Fibroblast of lung (primary cell): ENCODE measurements at regions not wholly inside any gene's neighbourhood (a gene's known extent, or its start where the extent isn't known, plus 50 kb on each side); places are given as distances from the start of the nearest gene placed in this dataset.

Experiments
- DNase-seq, 2 donors: peaks; one replicate each; pipeline versions ENCODE4 v3.0.0 to v3.0.0-alpha.2; 2010; ENCODE audit warnings: low read depth in 2 of 2
- H2AFZ ChIP-seq: 2 replicates; pipeline ENCODE4 v1.5.1; 2012; ENCODE audit warnings: low read length, control low read depth, inconsistent platforms
- H3K27ac ChIP-seq: 2 replicates; pipeline ENCODE4 v1.5.1; 2011; ENCODE audit warnings: low read length, control low read depth; ENCODE audit not compliant: insufficient read depth
- H3K27me3 ChIP-seq: 2 replicates; pipeline ENCODE4 v1.5.1; 2011; ENCODE audit warnings: mild to moderate bottlenecking, low read length; ENCODE audit not compliant: control insufficient read depth, insufficient read depth
- H3K36me3 ChIP-seq: 2 replicates; pipeline ENCODE4 v1.5.1; 2011; ENCODE audit warnings: low read length; ENCODE audit not compliant: control insufficient read depth, insufficient read depth
- H3K4me1 ChIP-seq: 2 replicates; pipeline ENCODE4 v1.5.1; 2011; ENCODE audit warnings: low read length; ENCODE audit not compliant: control insufficient read depth, insufficient read depth; ENCODE audit errors: extremely low read depth
- H3K4me2 ChIP-seq: 2 replicates; pipeline ENCODE4 v1.5.1; 2011; ENCODE audit warnings: low read length, control low read depth; ENCODE audit not compliant: insufficient read depth; ENCODE audit errors: extremely low read depth
- H3K4me3 ChIP-seq, 4 experiments: fragments of 200-600 bp in 1 of 4; sonication (generic) in 1 of 4; replicated peaks in 1 of 4; 2 replicates each; pipeline ENCODE4 v1.5.1; 2011 to 2016; ENCODE audit warnings: low read length in 4 of 4, low read depth in 3 of 4, mild to moderate bottlenecking in 3 of 4, control low read depth in 2 of 4, inconsistent platforms in 1 of 4, mixed read lengths in 1 of 4; ENCODE audit not compliant: insufficient read depth in 1 of 4; ENCODE audit errors: control extremely low read depth in 1 of 4
- H3K79me2 ChIP-seq: 2 replicates; pipeline ENCODE4 v1.5.1; 2012; ENCODE audit warnings: mild to moderate bottlenecking, low read length, inconsistent platforms; ENCODE audit not compliant: control insufficient read depth, insufficient read depth
- H3K9ac ChIP-seq: 2 replicates; pipeline ENCODE4 v1.5.1; 2011; ENCODE audit warnings: mild to moderate bottlenecking, low read length, control low read depth; ENCODE audit not compliant: insufficient read depth
- H3K9me3 ChIP-seq: 2 replicates; pipeline ENCODE4 v1.5.1; 2012; ENCODE audit warnings: low read depth, low read length; ENCODE audit not compliant: control insufficient read depth, insufficient read depth
- H4K20me1 ChIP-seq: 2 replicates; pipeline ENCODE4 v1.5.1; 2011; ENCODE audit warnings: low read length; ENCODE audit not compliant: control insufficient read depth, insufficient read depth; ENCODE audit errors: extremely low read depth
- CTCF ChIP-seq, 2 donors: IDR thresholded peaks in 1 of 2; conservative IDR thresholded peaks in 1 of 2; 1 replicate in 1 of 2; 2 replicates in 1 of 2; pipeline ENCODE4 v1.5.1; 2011 to 2012; ENCODE audit warnings: low read length in 2 of 2, control low read depth in 1 of 2, inconsistent platforms in 1 of 2, low read depth in 1 of 2, mild to moderate bottlenecking in 1 of 2
- EZH2 ChIP-seq: IDR thresholded peaks from 2 replicates; pipeline ENCODE4 v1.5.1; 2012; ENCODE audit warnings: low read length, control low read depth, mild to moderate bottlenecking; ENCODE audit errors: missing control alignments

DNA sequence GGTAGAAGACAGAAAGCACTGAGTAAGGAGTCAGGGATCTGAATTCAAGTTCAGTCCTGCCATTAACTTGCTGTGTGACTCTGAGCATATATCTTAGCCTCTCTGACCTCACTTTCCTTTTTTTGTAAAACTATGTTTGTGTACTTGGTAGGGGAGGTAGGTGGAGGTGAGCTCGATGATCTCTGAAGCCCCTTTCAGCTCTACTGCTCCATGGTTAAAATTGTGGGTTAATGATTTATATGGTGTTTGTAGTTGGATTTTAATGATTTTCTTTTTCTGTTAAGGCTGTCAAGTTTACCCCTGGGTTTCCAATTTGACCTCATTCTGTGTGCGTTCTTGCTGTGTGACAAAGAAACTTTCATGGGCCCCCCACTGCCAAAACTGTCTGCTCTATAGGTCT lies 124.1 kb downstream of the CD164 start:
- Histone ChIP-seq H3K4me1 (peaks cover 2% of the 10 kb centered on the region), H2AFZ (no peak overlapping the region), H3K9me3 (no peaks in the 10 kb centered on the region), H3K79me2 (no peaks in the 10 kb centered on the region), H3K4me3 (no peak overlapping the region), H3K36me3 (no peaks in the 10 kb centered on the region), H3K4me2 (no peak overlapping the region), H4K20me1 (no peaks in the 10 kb centered on the region), H3K27me3 (no peaks in the 10 kb centered on the region), H3K9ac (no peak overlapping the region), H3K27ac (no peak overlapping the region)
- DNase-seq = no peak
- TF ChIP-seq EZH2 = no peak
- TF ChIP-seq CTCF (conservative IDR thresholded peaks at IDR 0.05 in 1 of 2, IDR thresholded peaks at IDR 0.05 in 1 of 2; ENCODE audit: low read depth in 1 of 2, low read length in 2 of 2) = no peak

DNA sequence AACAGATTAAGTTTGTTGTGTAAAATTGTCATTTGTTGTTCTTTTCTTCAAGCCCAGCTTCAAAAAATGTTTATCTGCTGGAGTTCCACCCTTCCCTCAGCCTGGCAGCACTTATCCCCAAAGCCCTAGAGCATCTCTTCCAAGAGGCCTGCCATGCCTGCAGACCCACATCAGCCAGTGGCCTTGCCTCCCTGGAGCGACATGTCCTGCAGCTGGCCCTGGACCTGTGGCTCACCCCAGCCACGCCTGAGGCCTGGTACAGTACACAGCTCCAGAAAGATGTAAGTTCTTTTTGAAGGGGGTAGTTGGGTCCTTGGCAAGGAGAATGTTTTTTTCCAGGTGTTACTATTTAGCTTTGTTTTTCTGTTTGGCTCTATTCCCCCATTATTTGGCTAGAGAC lies 124.8 kb downstream of the CD164 start:
- H3K36me3 ChIP-seq = no peaks in the 10 kb centered on the region
- no peak overlapping the region for H2AFZ ChIP-seq
- H3K79me2 ChIP-seq = no peaks in the 10 kb centered on the region
- TF ChIP-seq CTCF (conservative IDR thresholded peaks at IDR 0.05 in 1 of 2, IDR thresholded peaks at IDR 0.05 in 1 of 2; ENCODE audit: low read depth in 1 of 2, low read length in 2 of 2) = no peak
- TF ChIP-seq EZH2 = no peak
- H4K20me1 ChIP-seq = no peaks in the 10 kb centered on the region
- H3K9ac ChIP-seq = no peak overlapping the region
- H3K27me3 ChIP-seq = no peaks in the 10 kb centered on the region
- DNase-seq = no peak
- peaks cover 2% of the 10 kb centered on the region for H3K4me1 ChIP-seq
- no peaks in the 10 kb centered on the region for H3K9me3 ChIP-seq
- no peak overlapping the region for H3K27ac ChIP-seq
- H3K4me2 ChIP-seq = no peak overlapping the region
- H3K4me3 ChIP-seq = no peak overlapping the region

DNA sequence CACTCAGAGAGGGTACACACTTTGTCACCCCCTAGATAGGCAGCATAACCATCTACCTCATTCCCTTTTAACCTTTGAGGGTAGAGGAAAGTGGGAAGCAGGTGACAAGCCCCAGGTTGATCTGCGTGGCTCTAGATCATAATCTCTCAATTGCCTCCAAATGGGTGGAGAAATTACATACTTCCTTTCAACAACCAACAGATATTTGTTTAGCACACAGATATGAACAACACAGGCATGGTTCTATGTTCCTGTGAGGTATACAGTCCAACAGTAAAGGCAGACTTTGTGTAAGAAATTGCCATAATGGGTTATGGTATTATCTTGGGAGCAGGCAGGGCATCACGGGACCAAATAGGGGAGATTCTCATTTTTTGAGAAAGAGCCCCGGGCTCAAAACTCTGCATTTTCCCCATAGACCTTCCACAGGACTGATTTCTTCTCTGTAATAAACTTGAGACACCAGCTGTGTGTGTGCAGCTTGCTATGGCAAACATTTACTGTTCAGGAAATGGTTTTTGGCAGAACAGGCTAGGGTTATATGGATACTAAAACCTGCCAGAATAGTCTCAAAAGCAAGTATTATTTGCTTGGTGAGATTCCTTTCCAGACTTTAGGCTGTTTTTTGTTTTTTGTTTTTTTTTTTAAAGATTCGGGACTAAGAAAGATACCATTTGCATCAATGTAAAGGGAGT lies 126.2 kb downstream of the CD164 start:
- Histone ChIP-seq H3K9ac (no peak overlapping the region), H3K9me3 (no peaks in the 10 kb centered on the region), H3K79me2 (no peaks in the 10 kb centered on the region), H3K4me2 (no peak overlapping the region), H3K27me3 (no peaks in the 10 kb centered on the region), H3K27ac (no peak overlapping the region), H3K36me3 (no peaks in the 10 kb centered on the region), H3K4me1 (peaks cover 2% of the 10 kb centered on the region), H2AFZ (no peak overlapping the region), H4K20me1 (no peaks in the 10 kb centered on the region), H3K4me3 (no peak overlapping the region)
- no peak for DNase-seq
- TF ChIP-seq CTCF (conservative IDR thresholded peaks at IDR 0.05 in 1 of 2, IDR thresholded peaks at IDR 0.05 in 1 of 2; ENCODE audit: low read depth in 1 of 2, low read length in 2 of 2) = no peak
- no peak for TF ChIP-seq EZH2
